Spleen (tissue), 11 donors: ENCODE measurements at regions not wholly inside any gene's neighbourhood (a gene's known extent, or its start where the extent isn't known, plus 50 kb on each side); places are given as distances from the start of the nearest gene placed in this dataset.
A peak's percentile ranks its signal among the peaks of the same experiment; 100 is the strongest.
"Not testable (repeated sequence)": the region's sequence is repeated elsewhere in the genome, so short reads cannot be mapped to it uniquely, and the experiment has no call there.

Source experiments
- DNase-seq: peaks from one replicate; pipeline ENCODE4 v3.0.0-alpha.2; 2020
- H3K27ac ChIP-seq, 8 donors: fragments of 200-600 bp; sonication (generic) in 7 of 8; 1 replicate in 4 of 8; 2 replicates in 4 of 8; pipeline versions ENCODE4 v1.5.0 to v1.8.0; 2016 to 2021; ENCODE audit warnings: inconsistent platforms in 4 of 8, mild to moderate bottlenecking in 4 of 8, moderate library complexity in 1 of 8
- H3K27me3 ChIP-seq, 7 donors: fragments of 200-600 bp; sonication (generic) in 6 of 7; replicated peaks in 1 of 7; 1 replicate in 4 of 7; 2 replicates in 3 of 7; pipeline versions ENCODE4 v1.5.0 to v1.8.0; 2016 to 2021; ENCODE audit warnings: inconsistent platforms in 3 of 7, mild to moderate bottlenecking in 1 of 7
- H3K36me3 ChIP-seq, 6 donors: fragments of 200-600 bp; sonication (generic) in 5 of 6; 1 replicate in 4 of 6; 2 replicates in 2 of 6; pipeline versions ENCODE4 v1.5.0 to v1.8.0; 2016 to 2021; ENCODE audit warnings: inconsistent platforms in 2 of 6
- H3K4me1 ChIP-seq, 6 donors: fragments of 200-600 bp; sonication (generic) in 5 of 6; 1 replicate in 3 of 6; 2 replicates in 3 of 6; pipeline versions ENCODE4 v1.5.0 to v1.8.0; 2016 to 2021; ENCODE audit warnings: inconsistent platforms in 3 of 6
- H3K4me3 ChIP-seq, 8 donors: fragments of 200-600 bp; sonication (generic) in 7 of 8; 1 replicate in 4 of 8; 2 replicates in 4 of 8; pipeline versions ENCODE4 v1.5.0 to v1.8.0; 2016 to 2021; ENCODE audit warnings: inconsistent platforms in 4 of 8, mild to moderate bottlenecking in 4 of 8, moderate library complexity in 2 of 8
- H3K9me3 ChIP-seq, 8 donors: fragments of 200-600 bp; sonication (generic) in 7 of 8; 1 replicate in 4 of 8; 2 replicates in 4 of 8; pipeline versions ENCODE4 v1.5.0 to v1.8.0; 2016 to 2021; ENCODE audit warnings: inconsistent platforms in 4 of 8
- POLR2A ChIP-seq, 3 donors: fragments of 450-650 bp; IDR thresholded peaks; one replicate each; pipeline ENCODE4 v1.5.1; 2017; ENCODE audit warnings: antibody characterized with exemption in 3 of 3, mild to moderate bottlenecking in 1 of 3
- POLR2AphosphoS5 ChIP-seq, 3 donors: sonication (generic); formaldehyde crosslinking; IDR thresholded peaks; one replicate each; pipeline ENCODE4 v1.5.1; 2017; ENCODE audit warnings: antibody characterized with exemption in 3 of 3
- WGBS, 5 donors: extraction: QIAGEN DNeasy Blood & Tissue Kit in 3 of 5; methylation state at CpG; one replicate each; pipeline versions ENCODE4 v1.1.5 to v1.1.7; 2013 to 2018; 5-methylcytosine and 5-hydroxymethylcytosine counted together
- intact Hi-C: fragments of 100-400 bp; cut with DNase I; formaldehyde crosslinking; loops from one replicate; pipeline ENCODE4 v1.15.0; 2023; ENCODE audit warnings: low total_unique reads
- TF ChIP-seq, protein P1 (sequence below), 11 experiments: fragments of 200-600 bp in 7 of 11; fragments of 450-650 bp in 4 of 11; sonication (generic) in 4 of 11; IDR thresholded peaks in 8 of 11; conservative IDR thresholded peaks in 3 of 11; 1 replicate in 7 of 11; 2 replicates in 4 of 11; pipeline versions ENCODE4 v1.4.0 to v1.8.0; 2016 to 2021; ENCODE audit warnings: antibody characterized with exemption in 11 of 11, inconsistent platforms in 4 of 11, mild to moderate bottlenecking in 1 of 11
- donor health status: healthy with polysubstance abuse.
- donor health status: DM: no; HTN: no; CAD: no; lungs with moderate emphysema.
- donor health status: DM: no; HTN: no; CAD: no.
- donor health status: Bipolar disorder and iron deficiency.
- donor health status: healthy.
- donor health status: DM: no; HTN: no; CAD: no.
- donor health status: DM: yes; HTN: yes; CAD: no.

DNA sequence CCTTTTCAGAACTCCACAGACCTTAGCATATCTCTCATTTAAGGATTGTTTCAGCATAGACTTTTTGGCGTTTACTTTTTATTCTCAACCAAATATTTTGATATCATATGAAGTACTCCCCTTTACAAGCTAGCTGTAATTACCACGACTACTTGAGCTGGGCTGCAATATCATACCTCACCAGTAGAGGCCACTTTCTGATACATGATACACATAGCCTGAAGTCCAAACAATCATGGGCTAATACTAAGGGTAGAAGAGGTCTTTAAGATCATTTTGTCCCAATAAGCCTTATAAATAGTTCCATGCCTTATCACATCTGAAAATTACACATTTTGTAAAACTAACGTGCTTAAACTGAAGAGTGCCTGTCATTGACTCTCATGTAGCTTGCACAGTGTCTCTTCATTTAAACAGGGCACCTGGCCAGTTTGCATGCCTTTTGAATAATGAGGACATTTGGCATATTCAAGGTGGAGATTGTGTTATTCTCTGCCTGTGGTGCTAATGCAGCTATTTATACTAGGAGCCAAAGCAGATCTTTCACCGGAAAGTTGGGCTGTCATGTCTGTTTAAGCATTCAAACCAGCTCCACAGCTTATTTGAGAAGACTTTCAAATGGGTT is 403.7 kb upstream of the ZMIZ1 start:
- 69 to 82% (median 78%) methylated on average over 4 of the region's 4 CpGs for WGBS, 5 donors
- intact Hi-C loops, result no loop called here
- H3K9me3 ChIP-seq, result peaks cover 0 to 22% (median 12%) of the 10 kb centered on the region in 8 donors

DNA sequence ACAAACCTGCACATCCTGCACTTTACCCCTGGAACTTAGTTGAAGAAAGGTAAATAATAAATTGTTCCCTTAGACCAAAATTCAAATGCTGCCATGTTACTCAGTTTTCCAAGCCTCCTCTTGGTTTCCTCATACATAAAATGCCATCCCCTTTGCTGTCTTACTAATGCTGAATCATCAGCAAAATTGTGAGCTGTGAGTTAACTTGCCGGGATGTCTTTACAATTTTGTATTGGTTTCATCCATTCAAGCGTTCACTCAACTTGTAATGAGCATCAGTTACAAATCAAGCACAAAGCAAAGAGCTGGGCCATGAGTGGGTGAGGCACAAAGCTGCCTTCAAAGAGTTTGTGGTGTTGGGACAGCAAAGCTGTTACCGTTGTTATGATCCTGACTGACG is 395.8 kb upstream of the ZMIZ1 start:
- no peak for DNase-seq
- 88 to 95% (median 92%) methylated on average over 4 of the region's 4 CpGs for WGBS, 5 donors

More for the DNA sequence above, 403.7 kb upstream of the ZMIZ1 start:
- no peak for DNase-seq
- H3K27ac ChIP-seq, result no peak overlapping the region
- H3K36me3 ChIP-seq, result no peaks in the 10 kb centered on the region
- H3K4me1 ChIP-seq, result no peaks in the 10 kb centered on the region
- H3K27me3 ChIP-seq, result peaks cover 0 to 30% (median 0%) of the 10 kb centered on the region in 7 donors
- TF ChIP-seq POLR2A (IDR thresholded peaks at IDR 0.05) (no peak), POLR2AphosphoS5 (IDR thresholded peaks at IDR 0.05) (no peak)
- TF ChIP-seq, protein P1, sequence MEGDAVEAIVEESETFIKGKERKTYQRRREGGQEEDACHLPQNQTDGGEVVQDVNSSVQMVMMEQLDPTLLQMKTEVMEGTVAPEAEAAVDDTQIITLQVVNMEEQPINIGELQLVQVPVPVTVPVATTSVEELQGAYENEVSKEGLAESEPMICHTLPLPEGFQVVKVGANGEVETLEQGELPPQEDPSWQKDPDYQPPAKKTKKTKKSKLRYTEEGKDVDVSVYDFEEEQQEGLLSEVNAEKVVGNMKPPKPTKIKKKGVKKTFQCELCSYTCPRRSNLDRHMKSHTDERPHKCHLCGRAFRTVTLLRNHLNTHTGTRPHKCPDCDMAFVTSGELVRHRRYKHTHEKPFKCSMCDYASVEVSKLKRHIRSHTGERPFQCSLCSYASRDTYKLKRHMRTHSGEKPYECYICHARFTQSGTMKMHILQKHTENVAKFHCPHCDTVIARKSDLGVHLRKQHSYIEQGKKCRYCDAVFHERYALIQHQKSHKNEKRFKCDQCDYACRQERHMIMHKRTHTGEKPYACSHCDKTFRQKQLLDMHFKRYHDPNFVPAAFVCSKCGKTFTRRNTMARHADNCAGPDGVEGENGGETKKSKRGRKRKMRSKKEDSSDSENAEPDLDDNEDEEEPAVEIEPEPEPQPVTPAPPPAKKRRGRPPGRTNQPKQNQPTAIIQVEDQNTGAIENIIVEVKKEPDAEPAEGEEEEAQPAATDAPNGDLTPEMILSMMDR (IDR thresholded peaks at IDR 0.05 in 8 of 11, conservative IDR thresholded peaks at IDR 0.05 in 3 of 11), result peak in 8 of 11 experiments; percentile 19 to 65 (median 42)
- H3K4me3 ChIP-seq, result no peak overlapping the region

DNA sequence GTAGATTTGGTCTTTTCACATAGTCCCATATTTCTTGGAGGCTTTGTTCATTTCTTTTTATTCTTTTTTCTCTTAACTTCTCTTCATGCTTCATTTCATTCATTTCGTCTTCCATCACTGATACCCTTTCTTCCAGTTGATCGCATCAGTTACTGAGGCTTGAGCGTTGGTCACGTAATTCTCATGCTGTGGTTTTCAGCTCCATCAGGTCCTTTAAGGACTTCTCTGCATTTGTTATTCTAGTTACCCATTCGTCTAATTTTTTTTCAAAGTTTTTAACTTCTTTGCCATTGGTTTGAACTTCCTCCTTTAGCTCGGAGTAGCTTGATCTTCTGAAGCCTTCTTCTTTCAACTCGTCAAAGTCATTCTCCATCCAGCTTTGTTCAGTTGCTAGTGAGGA is 387.6 kb upstream of the ZMIZ1 start:
- DNase-seq, H3K4me3 ChIP-seq, H3K4me1 ChIP-seq, intact Hi-C loops, H3K27ac ChIP-seq, H3K36me3 ChIP-seq: not testable (repeated sequence)
- Histone ChIP-seq H3K27me3 (peaks cover 0 to 17% (median 0%) of the 10 kb centered on the region in 7 donors), H3K9me3 (peaks cover 0 to 11% (median 0%) of the 10 kb centered on the region in 8 donors)
- 64 to 82% (median 73%) methylated on average over 7 of the region's 7 CpGs for WGBS, 5 donors

More for the DNA sequence above, 395.8 kb upstream of the ZMIZ1 start:
- H3K27me3 ChIP-seq, result no peaks in the 10 kb centered on the region
- no peak overlapping the region for H3K4me3 ChIP-seq
- TF ChIP-seq, protein P1 (IDR thresholded peaks at IDR 0.05 in 8 of 11, conservative IDR thresholded peaks at IDR 0.05 in 3 of 11), result no peak
- TF ChIP-seq POLR2AphosphoS5 (IDR thresholded peaks at IDR 0.05) (no peak), POLR2A (IDR thresholded peaks at IDR 0.05) (no peak)
- no peaks in the 10 kb centered on the region for H3K36me3 ChIP-seq
- H3K9me3 ChIP-seq, result peaks cover 0 to 9% (median 0%) of the 10 kb centered on the region in 8 donors
- H3K27ac ChIP-seq, result no peak overlapping the region
- intact Hi-C loops, result no loop called here
- H3K4me1 ChIP-seq, result no peaks in the 10 kb centered on the region

DNA sequence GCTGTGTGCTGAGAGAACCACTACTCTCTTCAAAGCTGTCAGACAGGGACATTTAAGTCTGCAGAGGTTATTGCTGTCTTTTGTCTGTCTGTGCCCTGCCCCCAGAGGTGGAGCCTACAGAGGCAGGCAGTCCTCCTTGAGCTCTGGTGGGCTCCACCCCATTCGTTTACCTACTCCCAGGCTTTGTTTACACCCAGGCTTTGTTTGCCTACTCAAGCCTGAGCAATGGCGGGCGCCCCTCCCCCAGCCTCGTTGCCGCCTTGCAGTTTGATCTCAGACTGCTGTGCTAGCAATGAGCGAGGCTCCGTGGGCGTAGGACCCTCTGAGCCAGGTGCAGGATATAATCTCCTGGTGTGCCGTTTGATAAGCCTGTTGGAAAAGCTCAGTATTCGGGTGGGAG is 386.8 kb upstream of the ZMIZ1 start:
- Histone ChIP-seq H3K9me3 (peaks cover 0 to 11% (median 0%) of the 10 kb centered on the region in 8 donors), H3K27me3 (peaks cover 0 to 17% (median 0%) of the 10 kb centered on the region in 7 donors)
- DNase-seq, H3K4me1 ChIP-seq, H3K36me3 ChIP-seq, H3K4me3 ChIP-seq, intact Hi-C loops, H3K27ac ChIP-seq: not testable (repeated sequence)
- 85 to 94% (median 92%) methylated on average over 6 to 10 of the region's 10 CpGs for WGBS, 5 donors

DNA sequence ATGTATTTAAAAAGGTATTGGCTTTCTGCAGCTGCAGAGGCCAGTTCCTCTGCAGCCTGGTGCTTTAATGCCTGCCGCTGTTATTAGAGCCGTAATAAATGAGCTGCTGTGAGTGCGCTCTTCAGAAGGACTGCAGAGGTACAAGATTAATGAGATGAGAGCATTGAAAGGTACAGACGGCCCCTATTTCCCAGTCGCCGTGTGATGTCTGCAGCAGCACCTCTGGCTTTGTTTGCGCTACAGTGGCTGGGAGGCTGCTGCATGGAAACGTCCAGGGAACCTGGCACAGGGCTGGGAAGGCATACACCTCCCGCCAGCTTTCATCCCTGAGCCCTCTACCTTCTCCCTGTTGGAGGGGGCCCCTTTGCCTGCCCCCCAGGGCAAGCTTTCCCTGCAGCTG is 383.8 kb upstream of the ZMIZ1 start:
- Histone ChIP-seq H3K4me1 (peaks cover 0 to 7% (median 0%) of the 10 kb centered on the region in 6 donors), H3K36me3 (no peaks in the 10 kb centered on the region), H3K27me3 (peaks cover 0 to 17% (median 0%) of the 10 kb centered on the region in 7 donors), H3K4me3 (no peak overlapping the region), H3K9me3 (peaks cover 0 to 11% (median 0%) of the 10 kb centered on the region in 8 donors), H3K27ac (no peak overlapping the region)
- 84 to 93% (median 89%) methylated on average over 7 to 9 of the region's 9 CpGs for WGBS, 5 donors
- TF ChIP-seq POLR2AphosphoS5 (IDR thresholded peaks at IDR 0.05) (no peak), POLR2A (IDR thresholded peaks at IDR 0.05) (no peak)
- TF ChIP-seq, protein P1 (IDR thresholded peaks at IDR 0.05 in 8 of 11, conservative IDR thresholded peaks at IDR 0.05 in 3 of 11), result no peak
- DNase-seq, result no peak
- intact Hi-C loops, result no loop called here
